ENCODE measurements at regions not wholly inside any gene's neighbourhood (a gene's known extent, or its start where the extent isn't known, plus 50 kb on each side); places are given as distances from the start of the nearest gene placed in this dataset.

DNA sequence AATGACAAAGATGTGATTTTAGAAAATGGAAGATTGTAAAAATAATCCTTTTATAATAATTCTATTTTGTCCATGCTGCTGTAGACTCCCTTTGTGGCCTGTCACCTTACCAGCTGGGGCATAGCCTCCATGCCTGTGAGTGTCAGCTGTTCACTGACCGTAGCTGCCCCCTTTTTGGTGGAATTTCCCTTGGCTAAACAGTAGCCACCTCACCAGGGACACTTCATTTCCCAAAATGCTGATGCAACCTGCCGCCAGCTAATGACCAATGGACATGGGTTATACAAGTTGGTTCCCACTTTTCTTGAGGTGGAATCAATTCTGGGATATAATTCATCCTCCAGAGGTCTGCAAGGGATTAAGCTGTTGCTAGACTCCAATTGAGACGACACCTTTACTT, 368.4 kb downstream of the PRDM5 start:
- TF ChIP-seq CTCF (IDR thresholded peaks at IDR 0.05) (no peak), POLR2A (IDR thresholded peaks at IDR 0.05) (no peak)
